ENCODE measurements at regions not wholly inside any gene's neighbourhood (a gene's known extent, or its start where the extent isn't known, plus 50 kb on each side); places are given as distances from the start of the nearest gene placed in this dataset.
"Not testable (repeated sequence)": the region's sequence is repeated elsewhere in the genome, so short reads cannot be mapped to it uniquely, and the experiment has no call there.

DNA sequence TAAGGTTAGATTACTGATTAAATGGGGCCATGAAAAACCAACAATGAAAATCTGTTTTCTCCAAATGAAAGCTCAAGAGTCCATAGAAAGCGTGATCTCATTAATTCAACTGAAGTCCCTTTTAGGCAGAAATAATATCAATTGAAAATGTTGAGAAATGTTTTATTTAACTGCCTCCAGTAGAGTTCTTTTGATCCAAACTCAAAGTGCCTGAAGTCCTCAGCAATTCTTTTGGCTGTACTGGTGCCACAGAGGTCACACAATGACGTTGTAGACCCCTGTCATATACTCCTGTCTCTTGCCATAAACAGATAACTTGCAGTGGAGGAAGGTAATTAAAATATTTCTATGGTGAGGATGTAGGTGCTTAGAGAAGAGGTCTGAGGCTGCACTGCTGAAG is 1420.5 kb downstream of the CDH12 start:
- no peak for DNase-seq
- intact Hi-C loops (cut with DNase I) = no loop called here
- TF ChIP-seq, protein P1, sequence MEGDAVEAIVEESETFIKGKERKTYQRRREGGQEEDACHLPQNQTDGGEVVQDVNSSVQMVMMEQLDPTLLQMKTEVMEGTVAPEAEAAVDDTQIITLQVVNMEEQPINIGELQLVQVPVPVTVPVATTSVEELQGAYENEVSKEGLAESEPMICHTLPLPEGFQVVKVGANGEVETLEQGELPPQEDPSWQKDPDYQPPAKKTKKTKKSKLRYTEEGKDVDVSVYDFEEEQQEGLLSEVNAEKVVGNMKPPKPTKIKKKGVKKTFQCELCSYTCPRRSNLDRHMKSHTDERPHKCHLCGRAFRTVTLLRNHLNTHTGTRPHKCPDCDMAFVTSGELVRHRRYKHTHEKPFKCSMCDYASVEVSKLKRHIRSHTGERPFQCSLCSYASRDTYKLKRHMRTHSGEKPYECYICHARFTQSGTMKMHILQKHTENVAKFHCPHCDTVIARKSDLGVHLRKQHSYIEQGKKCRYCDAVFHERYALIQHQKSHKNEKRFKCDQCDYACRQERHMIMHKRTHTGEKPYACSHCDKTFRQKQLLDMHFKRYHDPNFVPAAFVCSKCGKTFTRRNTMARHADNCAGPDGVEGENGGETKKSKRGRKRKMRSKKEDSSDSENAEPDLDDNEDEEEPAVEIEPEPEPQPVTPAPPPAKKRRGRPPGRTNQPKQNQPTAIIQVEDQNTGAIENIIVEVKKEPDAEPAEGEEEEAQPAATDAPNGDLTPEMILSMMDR (IDR thresholded peaks at IDR 0.05) = no peak
- H3K9me3 ChIP-seq = no peaks in the 10 kb centered on the region
- no peak for ATAC-seq
- no peak overlapping the region for H3K27ac ChIP-seq
- no peak for FAIRE-seq
- H3K27me3 ChIP-seq = no peaks in the 10 kb centered on the region
- 20 to 28% methylated on average over 2 of the region's 2 CpGs for WGBS, 2 donors
- no peaks in the 10 kb centered on the region for H3K4me1 ChIP-seq
- H3K36me3 ChIP-seq = no peaks in the 10 kb centered on the region
- H3K4me3 ChIP-seq = no peak overlapping the region

DNA sequence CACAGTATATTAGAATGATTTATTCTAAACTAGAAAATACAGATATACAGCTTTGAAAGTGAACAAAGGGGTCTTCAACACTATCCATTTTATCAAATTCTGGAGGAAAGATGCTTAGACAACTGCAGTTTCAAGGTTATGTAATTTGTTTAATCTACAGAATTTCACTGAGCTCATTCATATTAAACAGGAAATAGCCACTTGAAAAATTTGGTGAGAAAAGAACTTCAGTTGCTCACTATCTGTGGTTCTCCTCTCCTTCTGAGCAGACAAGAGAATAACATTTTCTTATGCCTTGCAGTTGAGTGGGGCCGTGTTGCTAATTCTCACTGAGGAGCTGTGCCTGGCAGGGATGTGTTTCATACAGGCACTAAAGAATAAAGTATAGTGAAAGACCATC is 1428.2 kb downstream of the CDH12 start:
- Histone ChIP-seq H3K36me3 (no peaks in the 10 kb centered on the region), H3K4me3 (no peak overlapping the region), H3K27ac (no peak overlapping the region), H3K27me3 (peaks cover 0 to under 1% (median 0%) of the 10 kb centered on the region in 4 donors), H3K9me3 (no peaks in the 10 kb centered on the region), H3K4me1 (no peaks in the 10 kb centered on the region)
- no peak for ATAC-seq
- TF ChIP-seq, protein P1 (IDR thresholded peaks at IDR 0.05) = no peak
- intact Hi-C loops (cut with DNase I) = no loop called here
- no peak for DNase-seq
- FAIRE-seq = no peak
- WGBS, 2 donors = 61 to 73% methylated on average over 1 of the region's 1 CpG

DNA sequence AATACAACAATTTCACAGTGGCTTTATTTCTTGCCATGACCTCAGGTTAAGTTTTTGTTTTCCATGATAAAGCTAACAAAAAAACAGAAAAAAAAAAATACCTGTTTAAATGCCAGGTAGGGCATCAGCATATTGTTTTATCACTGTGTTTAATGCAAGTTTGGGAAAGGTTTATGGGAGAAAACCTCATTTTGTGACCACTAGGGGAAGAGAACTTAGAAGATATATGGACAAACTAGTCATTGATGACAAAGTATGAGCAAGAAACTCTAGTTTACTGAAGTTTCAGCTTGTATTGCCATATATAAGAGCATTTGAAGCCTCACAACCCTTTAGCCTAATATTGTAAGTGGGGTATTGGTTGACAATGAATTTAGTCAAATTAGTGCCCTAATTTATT is 1431.4 kb upstream of the CDH18 start:
- FAIRE-seq = no peak
- TF ChIP-seq, protein P1 (IDR thresholded peaks at IDR 0.05) = no peak

DNA sequence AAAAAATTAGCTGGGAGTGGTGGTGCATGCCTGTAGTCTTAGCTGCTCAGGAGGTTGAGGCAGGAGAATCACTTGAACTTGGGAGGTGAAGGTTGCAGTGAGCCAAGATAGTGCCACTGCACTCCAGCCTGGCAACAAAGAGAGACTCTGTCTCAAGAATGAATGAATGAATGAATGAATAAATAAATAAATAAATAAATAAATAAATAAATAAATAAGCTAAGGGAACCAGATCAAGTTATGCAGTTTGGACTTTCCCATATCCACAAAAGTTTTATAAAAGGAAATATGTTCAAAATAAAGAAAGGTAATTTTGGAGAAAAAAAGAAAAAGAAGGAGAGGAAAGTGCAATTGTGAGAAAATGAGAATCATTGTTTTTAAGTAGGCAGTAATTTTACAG is 1414.1 kb upstream of the CDH18 start:
- not testable (repeated sequence) for H3K27ac ChIP-seq

More for the DNA sequence above, 1431.4 kb upstream of the CDH18 start:
- no peak for ATAC-seq
- no peaks in the 10 kb centered on the region for H3K4me1 ChIP-seq
- no peaks in the 10 kb centered on the region for H3K36me3 ChIP-seq
- H3K27me3 ChIP-seq = peaks cover 0 to 3% (median 0%) of the 10 kb centered on the region in 4 donors
- H3K4me3 ChIP-seq = no peak overlapping the region
- DNase-seq = no peak
- no peak overlapping the region for H3K27ac ChIP-seq
- intact Hi-C loops (cut with DNase I) = no loop called here
- no peaks in the 10 kb centered on the region for H3K9me3 ChIP-seq

DNA sequence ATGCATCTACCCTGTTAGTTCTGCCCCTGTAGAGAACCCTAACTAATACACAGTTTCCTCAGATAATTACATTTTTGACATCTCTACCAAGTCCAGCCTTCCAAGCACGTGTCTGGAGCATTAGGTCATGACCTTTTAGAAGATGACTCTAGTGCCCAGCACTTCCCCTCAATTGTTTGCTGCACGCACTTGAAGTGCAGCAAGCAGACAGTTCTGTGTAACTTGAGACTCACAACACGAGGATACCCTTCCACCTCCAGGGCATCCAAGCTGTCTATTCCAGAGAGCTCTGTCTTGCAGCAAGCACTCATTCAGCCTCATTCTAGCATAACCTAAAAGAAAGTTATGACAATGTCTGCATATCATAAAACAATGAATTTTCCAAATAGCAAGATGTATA is 1410.5 kb upstream of the CDH18 start:
- TF ChIP-seq, protein P1 (IDR thresholded peaks at IDR 0.05) = no peak
- no peaks in the 10 kb centered on the region for H3K36me3 ChIP-seq
- 41 to 47% methylated on average over 3 of the region's 3 CpGs for WGBS, 2 donors
- no peaks in the 10 kb centered on the region for H3K9me3 ChIP-seq
- ATAC-seq (no peak), DNase-seq (no peak), FAIRE-seq (no peak)
- no peak overlapping the region for H3K4me3 ChIP-seq
- no peaks in the 10 kb centered on the region for H3K4me1 ChIP-seq
- H3K27me3 ChIP-seq = no peaks in the 10 kb centered on the region
- H3K27ac ChIP-seq = no peak overlapping the region
- intact Hi-C loops (cut with DNase I) = no loop called here

More for the DNA sequence above, 1414.1 kb upstream of the CDH18 start:
- H3K27me3 ChIP-seq; DNase-seq; FAIRE-seq; H3K4me3 ChIP-seq; H3K9me3 ChIP-seq; ATAC-seq; H3K4me1 ChIP-seq; intact Hi-C loops (cut with DNase I); H3K36me3 ChIP-seq: not testable (repeated sequence)

DNA sequence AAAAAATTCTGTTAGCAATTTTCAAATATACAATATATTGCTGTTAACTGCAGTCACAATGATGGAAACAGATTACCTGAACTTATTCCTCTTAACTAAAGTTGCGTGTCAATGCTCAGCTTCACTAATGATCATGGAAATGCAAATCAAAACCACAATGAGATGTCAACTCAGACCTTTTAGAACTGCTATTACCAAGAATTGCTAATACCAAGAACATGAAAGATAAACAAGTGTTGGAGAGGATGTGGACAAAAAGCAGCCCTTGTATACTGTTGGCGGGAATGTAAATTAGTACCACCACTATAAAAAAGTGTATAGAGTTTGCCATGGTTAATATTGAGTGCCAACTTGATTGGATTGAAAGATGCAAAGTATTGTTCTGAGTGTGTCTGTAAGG is 1409.7 kb upstream of the CDH18 start:
- Histone ChIP-seq H3K4me1 (no peaks in the 10 kb centered on the region), H3K27me3 (no peaks in the 10 kb centered on the region), H3K36me3 (no peaks in the 10 kb centered on the region), H3K27ac (no peak overlapping the region), H3K9me3 (no peaks in the 10 kb centered on the region), H3K4me3 (no peak overlapping the region)
- no peak for ATAC-seq
- 87 to 91% methylated on average over 2 of the region's 2 CpGs for WGBS, 2 donors
- intact Hi-C loops (cut with DNase I) = no loop called here
- no peak for DNase-seq
- no peak for FAIRE-seq
- TF ChIP-seq, protein P1 (IDR thresholded peaks at IDR 0.05) = no peak
